IMR-90 (cell line): ENCODE measurements at regions not wholly inside any gene's neighbourhood (a gene's known extent, or its start where the extent isn't known, plus 50 kb on each side); places are given as distances from the start of the nearest gene placed in this dataset.

ENCODE experiments used
- ATAC-seq: fragments of 200-7000 bp; cut with Tn5 transposase; 2 replicates; pipeline ENCODE4 v1.9.1; 2020; ENCODE audit warnings: low read depth, mild to moderate bottlenecking, moderate library complexity
- BruUV-seq: library from RNA; stranded (reverse); fragments of 400-500 nt; replicated peaks from 2 replicates; lab custom pipeline; 2021; lab: Mats Ljungman, UMichigan
- CTCF ChIA-PET: fragments of 300-600 bp; formaldehyde crosslinking; extraction: SDS; loops from one replicate; lab custom pipeline; 2021; ENCODE audit warnings: antibody characterized with exemption; lab: Yijun Ruan, JAX
- POLR2A ChIA-PET: fragments of 300-600 bp; sonication (Branson Sonifier 250); formaldehyde crosslinking; loops from one replicate; lab custom pipeline; 2022; ENCODE audit warnings: antibody characterized with exemption; ENCODE audit not compliant: unreplicated experiment; lab: Charles Lee
- DNase-seq: peaks from one replicate; pipeline ENCODE4 v3.0.0; 2013
- H2AFZ ChIP-seq: replicated peaks from 2 replicates; pipeline ENCODE3; 2013; ENCODE audit warnings: low read length, mild to moderate bottlenecking; ENCODE audit not compliant: poor library complexity
- H2AK5ac ChIP-seq: 2 replicates; pipeline ENCODE4 v1.6.1; 2013; ENCODE audit warnings: low read depth, low read length, inconsistent platforms
- H2AK9ac ChIP-seq: replicated peaks from 2 replicates; pipeline ENCODE3; 2013; ENCODE audit warnings: mild to moderate bottlenecking, low read depth, low read length, moderate library complexity; ENCODE audit not compliant: poor library complexity
- H2BK120ac ChIP-seq: 2 replicates; pipeline ENCODE4 v1.6.1; 2013; ENCODE audit warnings: low read depth, low read length, inconsistent platforms
- H2BK15ac ChIP-seq: 3 replicates; pipeline ENCODE4 v1.6.1; 2013; ENCODE audit warnings: low read depth, low read length, inconsistent platforms
- H2BK20ac ChIP-seq: 2 replicates; pipeline ENCODE4 v1.6.1; 2013; ENCODE audit warnings: low read depth, mild to moderate bottlenecking, inconsistent platforms, low read length, moderate library complexity
- H2BK5ac ChIP-seq: 2 replicates; pipeline ENCODE4 v1.6.1; 2013; ENCODE audit warnings: mild to moderate bottlenecking, low read depth, low read length, inconsistent platforms; ENCODE audit not compliant: poor library complexity, severe bottlenecking
- H3K14ac ChIP-seq: replicated peaks from 2 replicates; pipeline ENCODE4 v1.6.1; 2013; ENCODE audit warnings: low read depth, low read length, inconsistent platforms
- H3K18ac ChIP-seq: 2 replicates; pipeline ENCODE4 v1.6.1; 2013; ENCODE audit warnings: low read depth, low read length, control low read depth
- H3K23ac ChIP-seq: 2 replicates; pipeline ENCODE4 v1.6.1; 2013; ENCODE audit warnings: low read depth, low read length, inconsistent platforms
- H3K27ac ChIP-seq: 2 replicates; pipeline ENCODE4 v1.5.1; 2013; ENCODE audit warnings: mild to moderate bottlenecking, control low read depth, low read length; ENCODE audit not compliant: insufficient read depth
- H3K27me3 ChIP-seq: 2 replicates; pipeline ENCODE4 v1.6.1; 2013; ENCODE audit warnings: low read length; ENCODE audit not compliant: control insufficient read depth, insufficient read depth
- H3K36me3 ChIP-seq: 2 replicates; pipeline ENCODE4 v1.6.1; 2013; ENCODE audit warnings: low read length, mixed read lengths; ENCODE audit not compliant: control insufficient read depth, insufficient read depth
- H3K4ac ChIP-seq: 2 replicates; pipeline ENCODE4 v1.6.1; 2013; ENCODE audit warnings: low read depth, low read length, inconsistent platforms
- H3K4me1 ChIP-seq: 2 replicates; pipeline ENCODE4 v1.6.1; 2013; ENCODE audit warnings: low read length, mixed read lengths; ENCODE audit not compliant: control insufficient read depth, insufficient read depth
- H3K4me2 ChIP-seq: 2 replicates; pipeline ENCODE4 v1.6.1; 2013; ENCODE audit warnings: low read depth, mild to moderate bottlenecking, control low read depth, low read length, moderate library complexity
- H3K4me3 ChIP-seq: 2 replicates; pipeline ENCODE4 v1.5.1; 2013; ENCODE audit warnings: low read depth, mild to moderate bottlenecking, control low read depth, low read length, moderate library complexity; ENCODE audit not compliant: insufficient read depth
- H3K56ac ChIP-seq: 2 replicates; pipeline ENCODE4 v1.6.1; 2013; ENCODE audit warnings: low read length, inconsistent platforms; ENCODE audit not compliant: insufficient read depth; ENCODE audit errors: extremely low read depth
- H3K79me1 ChIP-seq, 2 experiments: 2 replicates each; pipeline ENCODE4 v1.6.1; 2013; ENCODE audit warnings: low read length in 2 of 2, inconsistent platforms in 1 of 2, low read depth in 1 of 2
- H3K9ac ChIP-seq: 2 replicates; pipeline ENCODE4 v1.6.1; 2013; ENCODE audit warnings: low read depth, low read length, control low read depth
- H3K9me1 ChIP-seq: 2 replicates; pipeline ENCODE4 v1.6.1; 2013; ENCODE audit warnings: low read length, inconsistent platforms; ENCODE audit not compliant: insufficient read depth
- H3K9me3 ChIP-seq: 2 replicates; pipeline ENCODE4 v1.6.1; 2013; ENCODE audit warnings: low read length; ENCODE audit not compliant: control insufficient read depth, insufficient read depth
- H4K20me1 ChIP-seq: 2 replicates; pipeline ENCODE4 v1.6.1; 2013; ENCODE audit warnings: low read length, inconsistent platforms; ENCODE audit not compliant: insufficient read depth
- H4K5ac ChIP-seq: 2 replicates; pipeline ENCODE4 v1.6.1; 2013; ENCODE audit warnings: mild to moderate bottlenecking, low read depth, low read length, control low read depth
- H4K8ac ChIP-seq, 2 experiments: 2 replicates each; pipeline ENCODE4 v1.6.1; 2013; ENCODE audit warnings: low read depth in 2 of 2, low read length in 2 of 2, control low read depth in 1 of 2, inconsistent platforms in 1 of 2
- H4K91ac ChIP-seq: 2 replicates; pipeline ENCODE4 v1.6.1; 2013; ENCODE audit warnings: low read depth, low read length, inconsistent platforms; ENCODE audit not compliant: insufficient read depth
- MXI1 ChIP-seq: IDR thresholded peaks from 2 replicates; pipeline ENCODE4 v1.6.1; 2012; ENCODE audit warnings: low read depth, mild to moderate bottlenecking, low read length, moderate library complexity, borderline replicate concordance
- POLR2A ChIP-seq: IDR thresholded peaks from 2 replicates; pipeline ENCODE4 v1.6.1; 2012; ENCODE audit warnings: mild to moderate bottlenecking, low read depth, low read length
- RAD21 ChIP-seq: IDR thresholded peaks from 2 replicates; pipeline ENCODE4 v1.6.1; 2012; ENCODE audit warnings: low read length, improper control_type of control experiment
- RCOR1 ChIP-seq: IDR thresholded peaks from 2 replicates; pipeline ENCODE4 v1.6.1; 2012; ENCODE audit warnings: mild to moderate bottlenecking, low read length, improper control_type of control experiment; ENCODE audit not compliant: insufficient replicate concordance
- SMC3 ChIP-seq: fragments of 150-350 bp; IDR thresholded peaks from 2 replicates; pipeline ENCODE4 v1.6.1; 2016; ENCODE audit warnings: low read depth, mild to moderate bottlenecking, antibody characterized with exemption, low read length, moderate library complexity
- WGBS, 2 experiments: methylation state at CpG; one replicate each; pipeline versions ENCODE4 v1.1.5 to v1.1.7; 2013; ENCODE audit warnings: missing lambda C conversion rate in 2 of 2; ENCODE audit not compliant: insufficient read length in 1 of 2; ENCODE audit errors: extremely low coverage in 2 of 2; 5-methylcytosine and 5-hydroxymethylcytosine counted together
- dilution Hi-C: fragments of 300-500 bp; cut with HindIII; formaldehyde crosslinking; loops from one replicate; pipeline ENCODE4 v1.14.3; 2018; ENCODE audit warnings: low sequenced_read_pairs; ENCODE audit not compliant: unreplicated experiment
- in situ Hi-C: fragments of 300-500 bp; cut with MboI; formaldehyde crosslinking; loops from 3 replicates; pipeline ENCODE4 v1.14.3; 2019; ENCODE audit warnings: low sequenced_read_pairs, inconsistent platforms, mixed read lengths
- intact Hi-C: fragments of 100-400 bp; cut with micrococcal nuclease; formaldehyde crosslinking; loops from 2 replicates; pipeline ENCODE4 v1.10.0; 2022

- H3K79me1 ChIP-seq = no peaks in the 10 kb centered on the region
- H2AFZ ChIP-seq = no peak overlapping the region
- H3K4ac ChIP-seq = no peak overlapping the region
- no peak overlapping the region for H4K91ac ChIP-seq
- no peaks in the 10 kb centered on the region for H3K36me3 ChIP-seq
- H3K14ac ChIP-seq = no peak overlapping the region
- no peaks in the 10 kb centered on the region for H4K20me1 ChIP-seq
- DNase-seq = no peak
- H3K9ac ChIP-seq = no peak overlapping the region
- WGBS, 2 experiments = no CpG with 5 or more reads among the region's 3 CpGs
- ATAC-seq = no peak
- in situ Hi-C loops = no loop called here
- ChIA-PET POLR2A (no interaction called here), CTCF (no interaction called here)
- H3K4me1 ChIP-seq = peaks cover 5% of the 10 kb centered on the region
- no peak overlapping the region for H4K8ac ChIP-seq
- no peak overlapping the region for H3K4me3 ChIP-seq
- H2BK120ac ChIP-seq = no peak overlapping the region
- H3K27me3 ChIP-seq = peaks cover 2% of the 10 kb centered on the region; the same call in 1 of the 2 replicates
- no peak overlapping the region for H3K27ac ChIP-seq
- TF ChIP-seq RCOR1 (no peak), RAD21 (no peak), MXI1 (no peak), SMC3 (no peak), POLR2A (no peak)
- H2BK20ac ChIP-seq = no peak overlapping the region
- dilution Hi-C loops = no loop called here
- H2BK5ac ChIP-seq = no peak overlapping the region
- no peak overlapping the region for H2AK5ac ChIP-seq
- peaks cover 8% of the 10 kb centered on the region for H3K9me3 ChIP-seq
- no peak overlapping the region for H3K56ac ChIP-seq
- no TSS peak for BruUV-seq
- H4K5ac ChIP-seq = no peak overlapping the region
- H2BK15ac ChIP-seq = no peak overlapping the region
- H3K4me2 ChIP-seq = no peak overlapping the region
- H3K18ac ChIP-seq = no peak overlapping the region
- H3K23ac ChIP-seq = no peak overlapping the region
- intact Hi-C loops = no loop called here
- H2AK9ac ChIP-seq = no peak overlapping the region
- no peaks in the 10 kb centered on the region; the same call in 1 of the 2 replicates for H3K9me1 ChIP-seq
Measured at GRCh38 chr5:74521401-74521800, 119.1 kb downstream of the ENC1 start.
